ENCODE measurements at regions not wholly inside any gene's neighbourhood (a gene's known extent, or its start where the extent isn't known, plus 50 kb on each side); places are given as distances from the start of the nearest gene placed in this dataset.

GRCh38 chr4:12203945-12204344, 775.3 kb upstream of the HS3ST1 start:
- H3K27me3 Mint-ChIP-seq, result no peaks in the 10 kb centered on the region
- ATAC-seq, result no peak
- DNase-seq (ENCODE audit: low spot score), result no peak
- no peaks in the 10 kb centered on the region for H3K4me1 Mint-ChIP-seq (ENCODE audit: low read depth in 2 of 2)
- no peak overlapping the region for H3K4me3 Mint-ChIP-seq
- H3K27ac Mint-ChIP-seq, result no peak overlapping the region
- H3K36me3 Mint-ChIP-seq, result peaks cover 16% of the 10 kb centered on the region
- peaks cover 16% of the 10 kb centered on the region for H3K9me3 Mint-ChIP-seq

GRCh38 chr4:12200226-12200625, 771.5 kb upstream of the HS3ST1 start:
- Mint-ChIP-seq H3K9me3 (peaks cover 32% of the 10 kb centered on the region), H3K4me1 (ENCODE audit: low read depth in 2 of 2) (no peaks in the 10 kb centered on the region), H3K4me3 (no peak overlapping the region), H3K27me3 (no peaks in the 10 kb centered on the region), H3K27ac (no peak overlapping the region), H3K36me3 (peaks cover 22% of the 10 kb centered on the region)
- no peak for ATAC-seq
- DNase-seq (ENCODE audit: low spot score), result no peak

- Mint-ChIP-seq H3K36me3 (no peaks in the 10 kb centered on the region), H3K4me3 (no peak overlapping the region), H3K27me3 (no peaks in the 10 kb centered on the region), H3K9me3 (peaks cover 13% of the 10 kb centered on the region), H3K27ac (no peak overlapping the region), H3K4me1 (ENCODE audit: low read depth in 2 of 2) (no peaks in the 10 kb centered on the region)
- ATAC-seq (no peak), DNase-seq (ENCODE audit: low spot score) (no peak)
Observed at GRCh38 chr4:12186526-12186925, 757.8 kb upstream of the HS3ST1 start.

- no peak for DNase-seq (ENCODE audit: low spot score)
- H3K9me3 Mint-ChIP-seq, result peaks cover 20% of the 10 kb centered on the region
- ATAC-seq, result no peak
- no peaks in the 10 kb centered on the region for H3K4me1 Mint-ChIP-seq (ENCODE audit: low read depth in 2 of 2)
- no peak overlapping the region for H3K27ac Mint-ChIP-seq
- no peaks in the 10 kb centered on the region for H3K27me3 Mint-ChIP-seq
- peaks cover 6% of the 10 kb centered on the region for H3K36me3 Mint-ChIP-seq
- H3K4me3 Mint-ChIP-seq, result no peak overlapping the region
Observed at GRCh38 chr4:12178614-12179610, 750.2 kb upstream of the HS3ST1 start.

- no peak overlapping the region for H3K4me3 Mint-ChIP-seq
- no peaks in the 10 kb centered on the region for H3K4me1 Mint-ChIP-seq (ENCODE audit: low read depth in 2 of 2)
- ATAC-seq, result no peak
- peaks cover 20% of the 10 kb centered on the region for H3K9me3 Mint-ChIP-seq
- DNase-seq (ENCODE audit: low spot score), result no peak
- H3K27ac Mint-ChIP-seq, result no peak overlapping the region
- no peaks in the 10 kb centered on the region for H3K27me3 Mint-ChIP-seq
- H3K36me3 Mint-ChIP-seq, result peaks cover 6% of the 10 kb centered on the region
Observed at GRCh38 chr4:12177416-12177815, 748.7 kb upstream of the HS3ST1 start.

GRCh38 chr4:12173496-12173895, 744.8 kb upstream of the HS3ST1 start:
- ATAC-seq, result no peak
- peaks cover 18% of the 10 kb centered on the region for H3K9me3 Mint-ChIP-seq
- no peak overlapping the region for H3K27ac Mint-ChIP-seq
- peaks cover 2% of the 10 kb centered on the region for H3K36me3 Mint-ChIP-seq
- no peak for DNase-seq (ENCODE audit: low spot score)
- no peaks in the 10 kb centered on the region for H3K27me3 Mint-ChIP-seq
- H3K4me1 Mint-ChIP-seq (ENCODE audit: low read depth in 2 of 2), result no peaks in the 10 kb centered on the region
- H3K4me3 Mint-ChIP-seq, result no peak overlapping the region

- Mint-ChIP-seq H3K4me3 (no peak overlapping the region), H3K36me3 (no peaks in the 10 kb centered on the region), H3K9me3 (peaks cover 15% of the 10 kb centered on the region), H3K27ac (no peak overlapping the region), H3K27me3 (no peaks in the 10 kb centered on the region), H3K4me1 (ENCODE audit: low read depth in 2 of 2) (no peaks in the 10 kb centered on the region)
- no peak for ATAC-seq
- DNase-seq (ENCODE audit: low spot score), result no peak
Observed at GRCh38 chr4:12172198-12172973, 743.7 kb upstream of the HS3ST1 start.

- Mint-ChIP-seq H3K9me3 (peaks cover 18% of the 10 kb centered on the region), H3K4me3 (no peak overlapping the region), H3K36me3 (no peaks in the 10 kb centered on the region), H3K27ac (no peak overlapping the region), H3K27me3 (no peaks in the 10 kb centered on the region), H3K4me1 (ENCODE audit: low read depth in 2 of 2) (no peaks in the 10 kb centered on the region)
- no peak for DNase-seq (ENCODE audit: low spot score)
- ATAC-seq, result no peak
Observed at GRCh38 chr4:12170308-12170707, 741.6 kb upstream of the HS3ST1 start.

- peaks cover 12% of the 10 kb centered on the region for H3K9me3 Mint-ChIP-seq
- ATAC-seq (no peak), DNase-seq (ENCODE audit: low spot score) (no peak)
- no peaks in the 10 kb centered on the region for H3K36me3 Mint-ChIP-seq
- no peaks in the 10 kb centered on the region for H3K27me3 Mint-ChIP-seq
- H3K4me3 Mint-ChIP-seq, result no peak overlapping the region
- H3K4me1 Mint-ChIP-seq (ENCODE audit: low read depth in 2 of 2), result no peaks in the 10 kb centered on the region
- no peak overlapping the region for H3K27ac Mint-ChIP-seq
Observed at GRCh38 chr4:12165616-12166015, 736.9 kb upstream of the HS3ST1 start.

- no peaks in the 10 kb centered on the region for H3K4me1 Mint-ChIP-seq (ENCODE audit: low read depth in 2 of 2)
- no peaks in the 10 kb centered on the region for H3K27me3 Mint-ChIP-seq
- H3K36me3 Mint-ChIP-seq, result no peaks in the 10 kb centered on the region
- H3K4me3 Mint-ChIP-seq, result no peak overlapping the region
- H3K27ac Mint-ChIP-seq, result no peak overlapping the region
- peaks cover 11% of the 10 kb centered on the region for H3K9me3 Mint-ChIP-seq
- DNase-seq (ENCODE audit: low spot score) (no peak), ATAC-seq (no peak)
Observed at GRCh38 chr4:12146339-12146738, 717.6 kb upstream of the HS3ST1 start.

- Mint-ChIP-seq H3K9me3 (peaks cover 11% of the 10 kb centered on the region), H3K4me3 (no peak overlapping the region), H3K27ac (no peak overlapping the region), H3K36me3 (no peaks in the 10 kb centered on the region), H3K27me3 (no peaks in the 10 kb centered on the region), H3K4me1 (ENCODE audit: low read depth in 2 of 2) (no peaks in the 10 kb centered on the region)
- DNase-seq (ENCODE audit: low spot score) (no peak), ATAC-seq (no peak)
Observed at GRCh38 chr4:12145768-12146167, 717.1 kb upstream of the HS3ST1 start.

- DNase-seq (ENCODE audit: low spot score) (no peak), ATAC-seq (no peak)
- Mint-ChIP-seq H3K36me3 (no peaks in the 10 kb centered on the region), H3K27me3 (no peaks in the 10 kb centered on the region), H3K27ac (no peak overlapping the region), H3K9me3 (peaks cover 11% of the 10 kb centered on the region), H3K4me1 (ENCODE audit: low read depth in 2 of 2) (no peaks in the 10 kb centered on the region), H3K4me3 (no peak overlapping the region)
Observed at GRCh38 chr4:12145106-12145505, 716.4 kb upstream of the HS3ST1 start.

- H3K27me3 Mint-ChIP-seq, result no peaks in the 10 kb centered on the region
- no peak overlapping the region for H3K4me3 Mint-ChIP-seq
- H3K36me3 Mint-ChIP-seq, result no peaks in the 10 kb centered on the region
- ATAC-seq, result no peak
- H3K4me1 Mint-ChIP-seq (ENCODE audit: low read depth in 2 of 2), result no peaks in the 10 kb centered on the region
- H3K27ac Mint-ChIP-seq, result no peak overlapping the region
- no peak for DNase-seq (ENCODE audit: low spot score)
- H3K9me3 Mint-ChIP-seq, result peaks cover 13% of the 10 kb centered on the region
Observed at GRCh38 chr4:12144051-12144450, 715.4 kb upstream of the HS3ST1 start.

- Mint-ChIP-seq H3K27ac (no peak overlapping the region), H3K4me1 (ENCODE audit: low read depth in 2 of 2) (no peaks in the 10 kb centered on the region), H3K27me3 (no peaks in the 10 kb centered on the region), H3K9me3 (peaks cover 17% of the 10 kb centered on the region), H3K36me3 (no peaks in the 10 kb centered on the region), H3K4me3 (no peak overlapping the region)
- ATAC-seq (no peak), DNase-seq (ENCODE audit: low spot score) (no peak)
Observed at GRCh38 chr4:12140864-12141263, 712.2 kb upstream of the HS3ST1 start.
